ENCODE measurements at regions not wholly inside any gene's neighbourhood (a gene's known extent, or its start where the extent isn't known, plus 50 kb on each side); places are given as distances from the start of the nearest gene placed in this dataset.

- no peak for DNase-seq (ENCODE audit: low read depth in 2 of 2, low spot score in 1 of 2)
Observed at GRCh38 chr6:14707276-14707675, 538.6 kb upstream of the JARID2 start.

GRCh38 chr6:14707971-14708465 is 537.9 kb upstream of the JARID2 start:
- DNase-seq (ENCODE audit: low read depth in 2 of 2, low spot score in 1 of 2) = no peak

- no peak for DNase-seq (ENCODE audit: low read depth in 2 of 2, low spot score in 1 of 2)
Observed at GRCh38 chr6:14709066-14709670, 536.7 kb upstream of the JARID2 start.

- no peak for DNase-seq (ENCODE audit: low read depth in 2 of 2, low spot score in 1 of 2)
Observed at GRCh38 chr6:14709900-14710299, 536.0 kb upstream of the JARID2 start.

- DNase-seq (ENCODE audit: low read depth in 2 of 2, low spot score in 1 of 2) = no peak
Observed at GRCh38 chr6:14710421-14710820, 535.4 kb upstream of the JARID2 start.

GRCh38 chr6:14711056-14711703 is 534.7 kb upstream of the JARID2 start:
- DNase-seq (ENCODE audit: low read depth in 2 of 2, low spot score in 1 of 2) = no peak

GRCh38 chr6:14711704-14712379 is 534.0 kb upstream of the JARID2 start:
- no peak for DNase-seq (ENCODE audit: low read depth in 2 of 2, low spot score in 1 of 2)

- DNase-seq (ENCODE audit: low read depth in 2 of 2, low spot score in 1 of 2) = no peak
Observed at GRCh38 chr6:14713008-14713960, 532.6 kb upstream of the JARID2 start.

GRCh38 chr6:14713966-14714631 is 531.8 kb upstream of the JARID2 start:
- no peak for DNase-seq (ENCODE audit: low read depth in 2 of 2, low spot score in 1 of 2)

- no peak for DNase-seq (ENCODE audit: low read depth in 2 of 2, low spot score in 1 of 2)
Observed at GRCh38 chr6:14715076-14715475, 530.8 kb upstream of the JARID2 start.

- no peak for DNase-seq (ENCODE audit: low read depth in 2 of 2, low spot score in 1 of 2)
Observed at GRCh38 chr6:14716499-14717146, 529.2 kb upstream of the JARID2 start.

GRCh38 chr6:14717307-14717706 is 528.6 kb upstream of the JARID2 start:
- DNase-seq (ENCODE audit: low read depth in 2 of 2, low spot score in 1 of 2) = no peak

GRCh38 chr6:14718861-14719260 is 527.0 kb upstream of the JARID2 start:
- no peak for DNase-seq (ENCODE audit: low read depth in 2 of 2, low spot score in 1 of 2)

- DNase-seq (ENCODE audit: low read depth in 2 of 2, low spot score in 1 of 2) = no peak
Observed at GRCh38 chr6:14719270-14719669, 526.6 kb upstream of the JARID2 start.

GRCh38 chr6:14720411-14721102 is 525.3 kb upstream of the JARID2 start:
- no peak for DNase-seq (ENCODE audit: low read depth in 2 of 2, low spot score in 1 of 2)

- no peak for DNase-seq (ENCODE audit: low read depth in 2 of 2, low spot score in 1 of 2)
Observed at GRCh38 chr6:14721103-14721758, 524.6 kb upstream of the JARID2 start.

GRCh38 chr6:14722001-14722562 is 523.8 kb upstream of the JARID2 start:
- no peak for DNase-seq (ENCODE audit: low read depth in 2 of 2, low spot score in 1 of 2)

GRCh38 chr6:14722704-14723103 is 523.2 kb upstream of the JARID2 start:
- DNase-seq (ENCODE audit: low read depth in 2 of 2, low spot score in 1 of 2) = no peak

Data from stimulated activated CD8-positive, alpha-beta memory T cell treated with anti-CD3 and anti-CD28 coated beads, Interleukin-4, amount 100 ng/mL, for 4 hours (primary cell).